ENCODE measurements at regions not wholly inside any gene's neighbourhood (a gene's known extent, or its start where the extent isn't known, plus 50 kb on each side); places are given as distances from the start of the nearest gene placed in this dataset.
A peak's percentile ranks its signal among the peaks of the same experiment; 100 is the strongest.

DNA sequence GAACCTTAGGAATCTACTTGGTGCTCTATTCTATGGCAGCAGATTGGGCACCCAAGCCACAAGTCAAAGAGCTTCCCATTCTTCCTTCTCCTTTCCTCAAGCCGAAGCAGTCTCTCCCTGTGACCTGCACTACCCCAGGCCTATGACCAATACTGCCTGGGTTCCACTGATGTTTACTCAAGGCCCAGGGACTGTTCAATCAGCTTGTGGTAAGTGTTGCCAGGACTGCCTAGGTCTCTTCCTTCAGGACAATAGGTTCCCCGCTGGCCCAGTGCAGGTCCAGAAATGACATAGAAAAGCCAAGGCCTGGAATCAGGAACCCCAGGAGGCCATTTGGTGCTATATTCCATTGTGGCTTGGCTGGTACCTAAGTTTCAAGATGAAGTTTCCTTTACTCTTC, 397.9 kb downstream of the ZIC4 start:
- no peak for DNase-seq

DNA sequence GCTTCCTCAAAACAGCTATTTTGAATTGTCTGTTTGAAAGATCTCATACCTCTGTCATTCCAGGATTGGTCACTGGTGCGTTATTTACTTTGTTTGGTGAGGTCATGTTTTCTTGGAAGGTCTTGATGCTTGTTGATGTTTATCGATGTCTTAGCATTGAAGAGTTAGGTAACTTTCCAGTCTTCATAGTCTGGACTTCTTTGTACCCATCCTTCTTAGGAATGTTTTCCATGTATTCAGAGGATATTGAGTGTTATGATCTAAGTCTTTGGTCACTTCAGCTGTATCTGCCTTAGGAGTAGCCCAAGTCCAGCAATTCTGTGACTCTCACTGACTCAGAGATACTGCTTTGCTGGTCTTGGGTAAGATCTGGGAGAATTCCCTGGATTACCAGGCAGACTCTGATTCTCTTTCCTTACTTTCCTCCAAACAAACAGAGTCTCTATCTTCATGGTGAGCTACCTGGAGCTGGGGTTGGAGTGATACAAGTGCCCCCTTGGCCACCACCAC, 398.6 kb downstream of the ZIC4 start:
- no peak for DNase-seq

GRCh38 chr3:147002721-147003120, 397.6 kb upstream of the PLSCR5 start:
- DNase-seq = no peak

GRCh38 chr3:147000274-147000673, 395.1 kb upstream of the PLSCR5 start:
- no peak for DNase-seq

DNA sequence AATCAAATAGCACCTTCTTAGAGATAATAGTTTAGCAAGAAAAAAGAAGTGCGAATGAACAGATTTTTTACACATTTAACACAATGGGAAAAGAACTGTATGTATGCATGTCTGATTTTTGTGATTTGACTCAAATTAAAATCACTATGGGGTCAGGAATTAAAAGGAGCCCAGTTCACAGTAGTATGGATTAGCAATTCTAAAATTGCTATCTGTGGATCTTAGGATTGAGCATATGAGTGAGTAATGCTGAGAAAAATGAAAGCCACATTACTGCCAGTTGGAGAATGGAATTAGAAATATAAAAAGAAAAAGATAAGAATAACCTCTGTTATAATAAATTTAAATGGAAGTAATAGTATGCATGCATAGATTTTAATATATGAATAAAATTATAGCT, 386.8 kb upstream of the PLSCR5 start:
- no peak for DNase-seq

DNA sequence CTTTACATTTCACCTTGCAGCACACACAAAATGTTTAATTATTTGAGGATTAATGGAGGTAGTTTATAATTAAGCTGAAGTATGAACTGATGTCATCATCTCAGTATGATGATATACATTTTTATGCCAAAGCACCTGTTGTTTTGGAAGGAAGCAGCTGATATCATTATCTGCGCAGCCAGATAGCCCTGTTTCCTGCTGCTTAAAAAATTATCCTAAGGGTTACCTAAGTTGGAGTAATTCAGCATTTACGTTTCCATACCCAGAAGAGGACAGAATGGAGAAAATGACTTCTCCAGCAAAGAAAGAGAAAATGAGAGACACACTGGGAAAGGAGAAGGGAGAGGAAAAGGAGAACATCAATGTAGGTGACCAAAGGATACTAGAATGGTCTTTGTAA, 370.3 kb upstream of the PLSCR5 start:
- no peak for DNase-seq

- no peak for DNase-seq
Observed at GRCh38 chr3:146975032-146975431, 369.9 kb upstream of the PLSCR5 start.

DNA sequence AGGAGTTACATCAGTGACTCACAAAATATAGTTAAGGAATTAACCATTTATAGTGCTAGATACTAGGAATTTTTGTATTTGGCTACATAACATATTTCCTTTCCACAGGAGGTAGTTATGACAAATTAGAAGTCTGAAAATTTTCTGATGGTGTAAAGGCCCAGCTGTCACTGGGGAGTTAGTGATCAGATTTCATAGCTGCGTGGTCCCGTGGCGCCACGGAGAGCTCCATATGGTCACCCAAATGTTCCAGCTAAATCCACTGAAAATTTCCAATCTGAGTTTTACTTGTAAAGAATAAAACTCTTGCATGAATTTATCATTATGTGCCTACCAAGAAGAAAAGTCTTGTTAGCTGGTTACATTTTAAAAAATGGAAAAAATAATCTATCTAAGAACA, 368.9 kb upstream of the PLSCR5 start:
- no peak for DNase-seq

GRCh38 chr3:146972726-146973125, 367.6 kb upstream of the PLSCR5 start:
- DNase-seq = no peak

GRCh38 chr3:146970236-146970635, 365.1 kb upstream of the PLSCR5 start:
- no peak for DNase-seq

- no peak for DNase-seq
Observed at GRCh38 chr3:146969356-146969755, 364.2 kb upstream of the PLSCR5 start.

- DNase-seq = no peak
Observed at GRCh38 chr3:146968204-146968651, 363.1 kb upstream of the PLSCR5 start.

GRCh38 chr3:146967783-146968182, 362.6 kb upstream of the PLSCR5 start:
- no peak for DNase-seq

GRCh38 chr3:146966124-146966523, 361.0 kb upstream of the PLSCR5 start:
- DNase-seq = no peak

- peak; percentile 6 for DNase-seq
Observed at GRCh38 chr3:146953511-146953981, 348.4 kb upstream of the PLSCR5 start.

DNA sequence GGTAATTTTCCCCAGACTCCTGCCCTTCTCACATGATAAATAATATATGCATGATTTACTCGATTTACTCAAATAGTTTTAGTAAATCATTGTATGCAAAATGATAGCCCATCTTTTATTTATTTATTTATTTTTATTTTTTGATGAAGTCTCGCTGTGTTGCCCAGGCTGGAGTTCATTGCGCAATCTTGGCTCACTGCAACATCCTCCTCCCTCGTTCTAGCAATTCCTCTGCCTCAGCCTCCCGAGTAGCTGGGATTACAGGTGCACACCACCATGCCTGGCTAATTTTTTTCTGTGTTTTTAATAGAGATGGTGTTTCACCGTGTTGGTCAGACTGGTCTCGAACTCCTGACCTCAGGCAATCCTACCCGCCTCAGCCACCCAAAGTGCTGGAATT, 343.8 kb upstream of the PLSCR5 start:
- no peak for DNase-seq

DNA sequence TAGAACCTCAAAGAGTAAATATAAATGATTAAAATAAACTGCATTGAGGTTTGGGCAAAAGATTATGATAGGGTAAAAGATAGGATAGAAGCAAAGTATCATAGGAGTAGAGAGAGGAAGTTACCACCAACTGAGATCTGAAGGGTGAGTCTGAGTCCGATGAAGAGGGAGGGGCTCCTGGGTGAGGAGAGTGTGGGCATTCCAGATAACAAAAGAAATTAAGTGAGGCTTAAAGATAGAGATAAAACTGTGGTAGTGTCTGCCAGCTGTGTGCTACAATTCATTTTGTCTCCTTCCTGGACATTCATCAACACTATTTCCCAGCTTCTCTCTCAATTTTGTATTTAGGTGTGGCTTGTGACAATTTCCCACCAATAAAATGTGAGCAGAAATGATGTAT, 343.0 kb upstream of the PLSCR5 start:
- DNase-seq = no peak

- DNase-seq = no peak
Observed at GRCh38 chr3:146929696-146930095, 324.6 kb upstream of the PLSCR5 start.

DNA sequence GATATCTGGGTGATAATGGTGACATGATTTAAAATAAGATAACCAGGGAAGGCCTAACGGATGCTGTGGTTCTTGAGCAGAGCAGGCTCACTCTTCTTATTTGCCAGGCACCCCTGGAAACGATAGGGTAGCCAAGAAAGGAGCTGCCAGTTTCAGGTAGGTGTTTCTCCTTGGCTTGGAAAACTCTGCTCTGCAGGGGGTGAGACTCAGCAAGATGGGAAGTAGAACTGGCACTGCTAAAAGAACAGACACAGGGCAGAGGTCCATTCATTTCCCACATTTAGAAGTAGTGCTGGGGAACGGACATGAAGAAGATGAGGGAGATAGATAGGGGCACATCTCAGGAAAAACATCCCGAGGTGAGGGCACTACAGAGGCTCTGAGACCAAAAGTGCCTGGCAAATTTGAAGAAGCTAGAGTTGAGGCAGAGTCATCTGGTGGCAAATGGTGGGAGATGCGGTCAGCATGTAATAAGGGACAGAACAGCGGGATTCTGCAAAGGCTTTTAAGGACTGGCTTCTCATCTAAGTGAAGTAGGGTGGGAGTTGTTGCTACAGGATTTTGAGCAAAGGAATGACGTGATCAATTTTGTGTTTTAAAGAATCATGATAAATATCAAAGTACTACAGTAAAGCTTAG, 323.4 kb upstream of the PLSCR5 start:
- no peak for DNase-seq

GRCh38 chr3:146921693-146922092, 316.5 kb upstream of the PLSCR5 start:
- no peak for DNase-seq

DNA sequence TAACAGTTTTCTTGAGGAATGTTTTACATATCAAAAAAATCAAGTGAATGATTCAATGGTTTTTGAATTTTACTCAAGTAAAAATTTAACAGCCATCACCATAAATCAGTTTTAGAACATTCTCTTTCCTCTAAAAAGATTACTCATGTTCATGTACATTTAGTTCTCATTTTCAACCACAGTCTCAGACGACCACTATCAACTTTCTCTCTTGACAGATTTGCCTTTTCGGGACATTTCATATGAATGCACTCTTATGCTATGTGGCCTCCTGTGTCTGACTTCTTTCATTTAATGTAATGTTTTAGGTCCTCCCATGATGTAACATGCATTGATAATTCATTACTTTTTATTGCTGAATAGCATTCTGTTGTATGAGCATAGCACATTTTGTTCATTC, 309.3 kb upstream of the PLSCR5 start:
- DNase-seq = no peak

DNA sequence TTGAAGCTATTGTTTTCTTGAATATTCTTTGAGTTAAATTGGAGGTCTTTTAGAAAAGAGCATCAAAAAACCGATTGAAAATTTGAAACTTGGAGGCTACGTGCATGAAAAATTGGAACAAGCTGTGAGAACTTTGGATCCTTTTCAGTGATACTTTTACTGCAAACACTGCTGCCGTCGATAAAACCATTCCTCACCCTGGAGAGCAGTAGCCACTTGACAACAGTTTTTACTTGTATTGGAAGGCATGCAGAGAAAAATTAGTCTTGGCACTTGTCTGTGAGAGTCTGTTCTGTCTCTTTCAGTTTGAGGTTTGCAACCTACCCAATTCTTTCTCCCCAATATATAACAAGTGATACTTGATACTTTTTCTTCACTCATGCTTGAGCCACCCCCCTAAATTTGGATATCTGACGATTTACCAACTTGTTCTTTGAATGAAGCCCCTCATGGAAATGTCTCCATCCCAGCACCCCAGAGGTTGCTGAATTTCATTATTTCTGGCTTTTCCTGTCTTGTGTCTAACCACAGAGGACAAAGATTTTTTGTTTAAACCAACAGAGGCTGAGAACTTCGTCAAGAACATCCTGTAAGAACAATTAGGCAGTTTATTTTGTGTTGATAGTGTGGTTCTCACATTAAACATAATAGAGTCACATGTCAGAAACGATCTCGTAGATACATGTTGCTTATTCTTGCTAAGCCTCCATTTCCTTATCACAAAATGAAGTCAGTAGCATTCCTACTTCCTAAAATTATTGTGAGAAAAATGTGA, 307.3 kb upstream of the PLSCR5 start:
- no peak for DNase-seq

- no peak for DNase-seq
Observed at GRCh38 chr3:146903927-146904326, 298.8 kb upstream of the PLSCR5 start.

GRCh38 chr3:146899171-146899570, 294.0 kb upstream of the PLSCR5 start:
- DNase-seq = no peak

Data from retina (tissue), 1 donor.